Stimulated activated CD4-positive, alpha-beta T cell treated with anti-CD3 and anti-CD28 coated beads, Interleukin-2, amount 100 ng/mL, for 48 hours (primary cell): ENCODE measurements at regions not wholly inside any gene's neighbourhood (a gene's known extent, or its start where the extent isn't known, plus 50 kb on each side); places are given as distances from the start of the nearest gene placed in this dataset.

Source experiments
- DNase-seq, 2 donors: peaks; one replicate each; pipeline ENCODE4 v3.0.0-alpha.2; 2020

DNA sequence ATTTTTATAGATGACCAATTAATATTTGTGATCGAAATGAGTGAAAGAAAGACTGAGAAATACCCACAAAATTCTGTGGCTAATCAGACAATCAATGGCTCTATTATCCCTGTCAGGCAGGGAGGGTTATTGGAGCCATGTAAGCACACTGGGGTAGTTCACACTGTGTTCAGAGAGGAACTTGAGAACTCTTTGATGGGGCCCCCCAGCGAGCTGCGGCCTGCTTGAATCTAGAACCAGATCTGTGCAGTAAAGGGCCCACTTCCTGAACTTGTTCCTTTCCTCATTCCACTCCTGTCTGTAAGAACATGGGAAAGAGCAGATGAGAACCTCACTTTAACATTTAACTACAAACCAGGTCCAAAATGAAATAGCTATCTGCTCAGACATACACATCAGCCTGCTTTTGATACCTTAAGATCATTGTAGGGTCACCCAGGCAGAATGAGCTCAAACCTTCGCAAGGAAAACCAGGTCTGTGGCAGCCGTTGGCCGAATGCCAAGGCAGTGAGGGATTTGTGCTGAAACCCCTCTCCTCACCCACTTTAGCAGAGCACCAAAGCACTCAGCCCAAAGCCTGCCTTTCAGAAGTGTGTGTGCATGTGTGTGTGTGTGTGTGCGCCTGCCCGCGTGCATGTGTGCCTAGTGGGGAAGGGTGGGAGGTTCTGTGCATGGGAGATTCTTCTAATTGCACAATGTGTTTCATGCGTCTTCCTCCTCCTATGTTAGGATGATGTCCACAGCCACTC is 365.6 kb upstream of the MGMT start:
- DNase-seq: no peak

DNA sequence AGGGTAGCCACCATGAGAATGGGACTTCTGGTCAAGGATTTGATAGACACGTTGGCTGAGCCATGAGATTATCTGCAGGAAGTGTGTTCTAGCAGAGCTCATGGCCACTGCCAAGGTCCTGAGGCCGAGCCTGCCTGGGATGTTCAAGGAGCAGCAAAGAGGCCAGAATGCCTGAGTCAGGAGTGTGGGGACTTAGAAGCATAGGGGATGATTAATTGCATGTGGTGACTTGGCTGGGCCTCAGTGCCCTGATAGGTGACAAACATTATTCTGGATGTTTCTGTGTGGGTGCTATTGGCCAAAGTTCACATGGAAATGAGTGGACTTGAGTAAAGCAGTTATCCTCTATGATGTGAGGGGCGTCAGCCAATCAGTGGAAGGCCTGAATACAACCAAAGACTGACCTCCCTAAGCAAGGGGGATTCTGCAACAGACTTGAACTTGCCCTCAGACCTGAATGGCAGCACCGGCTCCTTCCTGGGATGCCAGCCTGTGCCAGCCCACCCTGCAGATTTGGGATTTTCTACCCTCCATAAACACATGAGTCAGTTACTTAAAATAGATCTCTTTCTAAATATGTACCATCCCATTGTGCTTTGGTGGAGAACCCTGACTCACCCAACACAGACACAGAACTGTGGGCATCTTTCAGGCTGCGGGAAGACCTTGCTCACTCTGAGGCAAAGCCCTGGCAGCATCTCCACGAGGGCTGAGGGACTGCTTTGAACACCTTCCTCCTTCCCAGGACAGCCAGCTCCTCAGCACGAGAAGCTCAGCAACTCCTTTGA is 363.9 kb upstream of the MGMT start:
- no peak for DNase-seq

DNA sequence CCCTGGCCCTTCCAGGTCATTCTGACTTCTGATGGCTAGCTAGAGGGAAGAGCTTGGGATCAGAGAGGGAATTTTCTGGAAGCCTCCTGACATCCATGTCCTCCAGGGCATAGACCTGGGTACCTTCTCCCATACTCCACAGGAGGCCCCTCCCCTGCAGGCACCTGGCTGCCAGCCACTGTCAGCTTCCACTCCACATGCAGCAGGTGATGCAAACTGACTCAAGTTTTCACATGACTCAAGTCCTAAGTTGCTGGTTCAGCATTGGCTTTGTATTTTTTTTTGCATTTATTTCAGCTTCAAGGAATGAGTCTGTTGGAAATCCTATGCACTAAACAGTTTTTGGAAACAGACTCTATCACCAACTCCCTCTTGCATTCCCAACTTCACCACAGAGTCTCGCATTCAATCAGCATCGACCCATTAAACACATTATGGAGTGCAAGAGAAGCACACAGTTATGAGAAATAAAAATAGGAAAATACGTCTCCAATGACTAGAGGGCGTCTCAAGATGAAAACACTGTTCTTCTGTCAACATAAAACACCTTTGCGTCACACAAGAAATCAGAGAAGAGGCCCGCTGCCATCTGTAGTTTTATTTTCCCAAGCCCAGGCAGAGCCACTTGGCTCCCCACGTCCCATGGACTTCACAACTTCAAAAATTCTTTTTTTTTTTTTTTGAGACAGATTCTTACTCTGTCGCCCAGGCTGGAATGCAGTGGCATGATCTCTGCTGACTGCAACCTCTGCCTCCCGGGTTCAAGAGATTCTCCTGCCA is 362.6 kb upstream of the MGMT start:
- DNase-seq: no peak

DNA sequence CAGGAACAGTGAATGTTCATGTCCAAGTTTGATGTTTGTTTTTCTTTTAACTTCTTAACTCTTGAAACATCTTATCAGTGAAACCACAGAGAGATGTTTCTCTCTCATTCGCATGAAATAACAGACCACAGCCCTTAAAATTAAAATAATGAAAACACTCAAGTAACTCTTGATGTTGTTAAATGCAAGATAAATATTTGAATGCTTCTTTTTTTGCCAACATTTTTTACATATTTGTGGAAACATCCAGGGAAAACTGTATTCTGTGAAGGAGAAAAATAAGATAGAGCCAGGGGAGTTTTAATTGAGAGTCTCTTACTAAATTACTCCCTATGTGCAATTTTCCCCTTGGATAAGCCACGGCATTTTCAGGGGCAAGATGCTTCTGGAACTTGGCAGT is 361.8 kb upstream of the MGMT start:
- no peak for DNase-seq

DNA sequence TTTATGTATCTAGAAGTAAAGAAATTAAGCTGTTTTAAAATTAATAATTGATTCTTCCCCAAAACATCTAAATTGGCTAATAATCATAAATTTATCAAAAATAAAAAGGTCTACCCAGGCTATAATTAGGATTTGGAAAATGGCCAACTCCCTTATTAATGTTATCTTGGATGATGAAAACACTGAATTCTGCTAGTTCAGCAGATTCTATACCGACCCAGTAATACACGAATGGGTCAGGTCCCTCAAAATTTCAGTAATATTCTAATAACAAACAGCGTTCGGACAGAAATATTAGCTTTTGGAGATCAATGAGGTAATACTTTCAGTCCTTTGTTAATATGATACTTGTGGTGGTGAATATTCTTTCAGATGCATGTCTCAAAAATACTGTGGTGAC is 360.7 kb upstream of the MGMT start:
- no peak for DNase-seq

DNA sequence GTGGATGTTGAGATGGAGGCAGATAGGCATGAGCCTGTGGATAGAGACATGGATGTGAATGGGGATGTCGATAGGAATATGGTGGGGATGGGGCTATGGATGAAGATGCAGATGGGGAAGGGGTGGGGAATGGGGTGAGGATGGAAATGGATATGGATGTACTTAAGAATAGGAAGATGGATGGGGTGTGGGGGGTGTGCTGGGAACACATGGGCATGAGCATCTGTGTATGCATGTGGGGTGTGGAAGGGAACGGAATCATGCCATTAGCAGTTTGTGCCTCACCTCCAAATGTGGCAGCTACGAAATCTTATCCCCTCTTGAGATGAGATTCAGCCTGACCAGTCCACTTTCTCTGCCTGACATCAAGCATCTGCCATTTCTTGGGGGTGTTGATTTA is 359.5 kb upstream of the MGMT start:
- no peak for DNase-seq

DNA sequence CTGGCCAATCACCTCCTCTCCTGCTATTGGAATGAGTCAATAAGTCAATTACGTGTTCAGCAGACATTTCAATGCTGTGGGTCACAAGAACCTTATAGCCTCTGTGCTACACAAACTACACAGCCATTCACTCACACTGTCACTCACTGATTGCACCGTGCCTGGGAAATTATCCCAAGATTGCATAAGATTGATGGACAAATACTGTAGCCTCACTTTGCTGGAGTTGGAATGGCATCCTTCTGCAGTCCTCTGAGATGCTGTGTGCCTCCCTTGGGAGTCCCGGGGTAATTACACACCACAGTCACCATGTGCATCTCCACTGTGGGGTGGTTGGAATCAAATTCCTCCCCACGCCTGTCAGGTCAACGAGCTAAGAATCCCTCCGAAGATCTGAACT is 358.7 kb upstream of the MGMT start:
- no peak for DNase-seq

DNA sequence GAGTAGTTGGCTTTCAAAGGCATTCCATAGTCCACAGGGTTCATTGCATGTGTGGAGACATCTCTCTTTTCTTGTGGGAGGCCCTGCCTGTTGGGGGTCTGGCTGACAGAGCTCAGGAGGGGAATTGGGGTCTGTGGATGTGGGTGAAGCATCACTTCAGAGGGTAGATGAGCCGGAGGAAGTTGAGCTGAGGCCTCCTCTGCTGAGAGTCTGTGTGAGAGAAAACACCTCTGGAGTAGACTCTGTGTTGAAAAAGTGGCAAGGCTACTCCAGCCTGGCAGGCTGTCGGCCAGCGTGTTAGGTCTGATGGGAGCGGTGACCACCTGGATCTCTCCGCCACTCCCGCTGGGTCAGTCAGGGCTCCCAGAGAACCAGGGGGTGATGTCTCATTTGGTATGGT is 358.0 kb upstream of the MGMT start:
- no peak for DNase-seq

DNA sequence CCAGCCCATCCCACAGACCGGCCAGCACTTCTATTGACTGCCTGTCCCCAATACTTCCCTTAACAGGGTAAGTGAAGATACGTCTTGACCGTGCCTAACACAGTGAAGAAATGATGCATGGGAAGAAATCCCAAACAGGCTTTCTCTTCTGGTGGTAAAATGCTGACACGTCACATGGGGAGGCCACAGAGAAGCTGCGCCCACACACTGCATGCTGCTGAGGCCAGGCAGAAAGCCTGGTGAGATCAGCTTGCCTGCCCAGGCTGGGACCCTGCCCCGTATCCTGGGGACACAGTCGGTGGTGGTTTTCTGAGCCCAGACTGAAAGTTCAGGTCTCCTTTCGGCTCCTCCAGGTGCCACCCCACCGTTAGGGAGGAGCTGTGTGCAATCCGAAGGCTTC is 356.3 kb upstream of the MGMT start:
- DNase-seq: no peak

DNA sequence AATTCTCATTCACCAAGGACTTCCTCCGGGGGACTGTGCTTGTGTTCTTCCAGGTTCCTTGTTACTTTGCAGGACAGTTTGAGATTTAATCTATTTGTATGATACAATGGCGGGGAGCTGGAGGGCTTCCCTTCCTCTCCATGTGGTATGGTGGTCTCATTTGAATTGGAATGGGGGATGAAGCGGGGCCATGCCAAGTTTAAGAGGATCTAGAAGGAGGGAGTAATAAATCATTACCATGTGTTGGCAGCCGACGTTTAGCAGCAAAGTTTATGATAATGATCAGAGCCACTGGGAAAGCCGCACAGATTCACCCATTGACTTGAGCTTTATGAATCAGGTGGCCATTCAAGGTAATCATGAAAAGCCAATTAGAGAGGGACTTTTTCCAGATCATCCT is 355.1 kb upstream of the MGMT start:
- no peak for DNase-seq

DNA sequence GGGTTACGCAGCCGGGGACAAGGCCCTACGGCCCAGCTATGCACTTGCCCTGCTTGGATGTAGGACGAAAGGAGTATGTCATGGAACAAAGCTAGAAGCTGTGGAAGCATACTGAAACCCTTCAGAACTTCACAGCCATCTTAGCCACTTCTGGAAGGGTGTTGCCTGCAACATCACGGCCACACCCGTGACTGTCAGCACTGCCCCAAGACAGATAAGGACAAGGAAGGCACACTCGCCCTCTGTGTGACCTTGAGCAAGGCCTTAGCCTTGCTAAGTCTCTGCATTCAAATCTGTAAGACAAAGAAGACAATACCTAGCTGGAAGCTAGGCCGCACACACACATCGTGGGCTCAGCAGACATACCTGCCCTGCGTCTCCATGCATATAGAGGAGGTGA is 352.5 kb upstream of the MGMT start:
- no peak for DNase-seq

DNA sequence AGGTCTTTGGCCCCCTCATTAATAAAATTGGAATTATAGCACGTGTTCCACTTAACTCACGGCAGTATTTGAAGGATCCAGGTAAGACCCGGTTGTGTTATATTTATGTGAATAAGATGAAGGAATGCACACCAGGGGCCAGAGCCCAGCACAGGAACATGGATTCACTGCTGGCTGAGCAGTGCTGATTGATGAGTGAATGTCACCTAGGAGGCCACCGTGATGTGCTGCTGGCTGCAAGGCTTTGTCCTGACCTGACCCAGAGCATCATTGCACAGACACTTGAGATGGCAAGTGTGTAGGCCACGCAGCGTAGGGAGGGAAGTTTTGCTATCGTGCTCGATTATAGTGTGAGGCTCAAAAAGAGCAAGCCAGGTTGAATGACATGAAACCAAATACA is 350.7 kb upstream of the MGMT start:
- no peak for DNase-seq

DNA sequence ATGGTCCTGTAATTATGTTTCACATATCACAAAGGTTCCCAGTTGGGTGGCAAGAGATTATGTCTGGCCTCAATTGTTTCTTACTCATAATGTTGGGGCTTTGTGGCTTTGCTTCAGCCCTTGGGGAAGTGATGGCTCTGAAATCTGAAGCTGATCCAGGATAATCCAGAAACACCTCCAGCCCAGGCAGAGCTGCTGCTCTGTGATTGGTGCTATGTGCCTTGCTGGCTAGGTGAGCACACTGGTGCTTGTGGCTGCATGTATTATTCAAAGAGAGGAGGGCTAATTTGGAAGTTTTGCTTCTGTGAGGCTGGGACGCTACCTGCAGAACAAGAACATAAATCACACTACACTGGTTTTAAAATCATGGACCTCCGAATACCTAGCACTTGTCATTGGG is 346.6 kb upstream of the MGMT start:
- DNase-seq: no peak

DNA sequence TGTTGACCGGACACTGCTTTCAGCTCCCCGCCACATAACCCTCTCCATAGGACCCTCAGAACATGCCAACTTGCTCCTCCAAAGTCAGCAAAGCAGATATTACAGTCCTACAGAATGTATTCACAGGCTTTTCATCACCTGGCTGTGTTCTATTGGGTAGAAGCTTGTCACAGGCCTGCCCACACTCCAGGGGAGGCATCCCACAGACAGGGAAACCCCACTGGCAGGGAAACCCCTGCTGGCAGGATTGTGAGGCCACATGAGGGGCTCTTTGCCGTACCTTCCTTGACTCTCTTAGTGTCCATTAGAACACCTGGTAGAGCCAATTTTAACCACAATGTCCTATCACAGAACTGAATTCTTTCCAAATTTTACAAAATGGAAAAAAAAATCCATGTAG is 344.2 kb upstream of the MGMT start:
- no peak for DNase-seq

DNA sequence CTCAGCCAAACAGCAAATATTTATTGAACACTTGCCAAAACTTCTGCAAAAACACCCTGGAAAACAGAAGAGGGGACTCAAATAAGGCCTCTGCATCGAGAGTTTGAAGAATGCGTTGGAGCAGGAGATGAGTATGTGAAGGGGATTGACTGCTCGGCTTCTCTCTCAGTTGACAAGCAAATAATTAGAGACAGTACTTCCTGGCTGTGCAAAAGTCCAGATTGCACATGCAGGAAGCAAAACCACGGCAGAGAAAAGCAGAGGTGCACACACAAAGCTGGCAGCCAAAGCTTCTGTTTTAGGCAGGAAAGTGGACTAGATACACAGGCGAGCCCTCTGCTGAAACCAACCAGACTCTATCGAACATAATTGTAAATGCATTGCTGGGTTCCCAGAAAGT is 343.6 kb upstream of the MGMT start:
- DNase-seq: no peak

DNA sequence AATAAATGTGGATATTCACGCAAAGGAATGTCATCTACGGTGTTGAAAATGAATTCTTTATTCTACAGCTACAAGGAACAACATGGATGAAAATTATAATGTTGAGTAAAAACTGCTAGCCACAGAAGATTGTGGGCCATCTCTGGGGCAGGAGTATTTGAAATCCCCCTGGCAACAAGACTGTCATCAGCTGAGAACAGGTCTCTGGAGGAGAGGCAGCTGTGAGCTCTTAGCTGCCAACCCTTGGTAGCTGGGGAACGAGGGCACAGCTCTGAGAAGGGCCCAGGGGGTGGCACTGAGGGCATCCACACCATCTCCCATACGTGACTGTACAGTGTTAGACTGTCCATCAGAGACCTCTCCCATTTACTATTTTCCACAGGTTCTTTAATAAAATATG is 340.1 kb upstream of the MGMT start:
- DNase-seq: no peak

DNA sequence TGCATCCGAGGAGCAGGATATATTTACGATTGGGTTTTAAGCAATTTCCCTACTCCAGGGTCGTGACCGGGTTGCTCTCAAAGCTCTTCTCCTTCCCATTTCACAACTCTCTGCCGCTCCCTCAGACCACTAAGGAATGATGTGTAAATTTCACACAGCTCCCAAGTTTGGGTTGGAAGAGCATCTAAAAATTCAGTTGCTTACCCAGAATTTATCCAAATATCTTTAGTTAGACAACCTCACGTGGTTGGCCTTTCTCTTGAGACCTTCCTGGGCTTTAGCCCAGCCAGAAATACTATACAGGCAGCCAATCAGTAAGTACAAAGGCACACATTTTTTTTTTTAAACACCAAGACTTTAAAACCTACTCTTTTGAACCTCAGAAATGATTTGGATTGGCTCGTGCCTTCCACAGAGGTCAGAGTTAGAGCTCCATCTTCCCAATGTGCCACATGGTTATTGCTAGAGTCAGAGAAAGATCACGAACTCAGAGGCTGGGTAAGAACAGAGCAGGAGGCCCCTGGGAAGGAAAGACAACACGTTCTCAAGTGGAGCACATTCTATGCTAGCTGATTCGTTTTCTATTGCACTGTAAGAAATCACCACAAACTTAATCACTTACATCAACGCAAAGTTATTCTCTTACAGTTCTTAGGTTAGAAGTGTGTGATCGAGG is 335.4 kb upstream of the MGMT start:
- DNase-seq: no peak

DNA sequence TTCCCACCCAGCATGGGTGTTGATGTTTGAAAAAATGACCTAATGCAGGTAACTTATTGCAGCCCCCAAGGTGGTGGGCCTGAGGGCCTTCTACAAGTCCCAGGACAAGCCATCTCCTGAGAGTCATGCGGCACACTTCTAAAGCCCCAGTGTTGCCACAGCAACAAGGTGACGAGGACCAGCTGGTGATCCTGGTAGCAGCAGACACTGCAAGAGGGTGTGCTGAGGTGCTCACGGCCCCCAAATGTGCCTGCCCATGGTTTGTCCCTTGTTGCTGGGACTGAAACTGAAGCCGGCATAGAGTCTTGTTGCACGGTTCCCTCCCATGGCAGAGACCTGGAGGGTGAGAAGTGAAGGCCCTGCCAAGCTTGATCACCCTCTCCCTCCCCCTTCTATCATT is 333.2 kb upstream of the MGMT start:
- no peak for DNase-seq

DNA sequence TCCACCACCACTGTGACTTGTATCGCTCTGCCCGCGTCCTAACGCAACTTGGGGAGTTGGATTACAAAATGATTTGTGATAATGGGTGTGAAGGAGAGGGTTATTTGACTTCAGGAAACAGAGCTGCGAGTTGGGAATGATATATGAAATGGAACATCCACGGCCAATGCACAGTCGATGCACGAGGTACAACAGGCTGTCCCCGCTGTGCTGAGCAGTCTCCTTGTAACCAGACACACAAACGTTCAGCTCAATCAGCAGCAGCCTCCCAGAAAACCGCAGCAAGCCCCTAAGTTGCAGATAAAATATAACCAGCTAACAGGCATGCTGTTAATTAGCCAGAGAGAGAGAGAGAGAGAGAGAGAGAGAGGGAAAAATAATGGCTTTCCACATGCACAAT is 332.7 kb upstream of the MGMT start:
- no peak for DNase-seq

DNA sequence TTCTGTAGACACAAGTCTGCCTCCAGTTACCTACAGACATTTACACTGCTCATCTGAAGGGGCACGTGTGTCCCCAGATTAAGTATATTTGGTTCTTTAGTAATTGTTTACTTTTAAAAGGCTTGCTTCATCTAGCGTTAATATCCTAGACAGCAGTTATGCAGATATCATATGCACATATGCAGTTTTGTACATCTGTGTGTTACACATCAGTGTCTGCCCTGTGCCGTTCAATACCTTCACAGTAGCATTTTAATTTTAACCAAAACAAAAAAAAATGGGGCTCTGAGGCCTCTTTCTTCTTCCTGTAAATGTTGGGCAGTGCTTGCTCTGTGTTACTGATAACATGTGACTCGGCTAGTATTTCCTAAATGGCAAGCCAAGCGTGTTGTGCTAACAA is 331.4 kb upstream of the MGMT start:
- no peak for DNase-seq

DNA sequence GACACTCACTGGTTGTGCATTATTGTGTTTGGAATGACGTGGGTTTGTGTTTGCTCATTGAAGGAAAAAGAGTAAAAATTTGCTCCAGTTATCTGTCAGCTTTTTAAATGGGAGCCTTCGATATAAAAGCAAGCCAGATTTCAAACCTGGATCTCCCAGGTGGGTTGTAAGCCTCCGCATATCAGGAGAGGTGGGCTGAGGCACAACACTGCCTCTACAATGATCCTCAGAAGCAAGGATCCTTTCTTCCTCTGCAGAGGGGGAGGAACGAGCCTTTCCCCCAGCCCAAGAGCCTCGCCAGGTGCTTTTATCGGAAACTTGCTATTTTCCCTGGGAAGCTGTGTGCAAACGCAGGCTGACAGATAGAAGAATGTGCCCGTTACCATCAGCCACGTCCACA is 331.0 kb upstream of the MGMT start:
- no peak for DNase-seq

DNA sequence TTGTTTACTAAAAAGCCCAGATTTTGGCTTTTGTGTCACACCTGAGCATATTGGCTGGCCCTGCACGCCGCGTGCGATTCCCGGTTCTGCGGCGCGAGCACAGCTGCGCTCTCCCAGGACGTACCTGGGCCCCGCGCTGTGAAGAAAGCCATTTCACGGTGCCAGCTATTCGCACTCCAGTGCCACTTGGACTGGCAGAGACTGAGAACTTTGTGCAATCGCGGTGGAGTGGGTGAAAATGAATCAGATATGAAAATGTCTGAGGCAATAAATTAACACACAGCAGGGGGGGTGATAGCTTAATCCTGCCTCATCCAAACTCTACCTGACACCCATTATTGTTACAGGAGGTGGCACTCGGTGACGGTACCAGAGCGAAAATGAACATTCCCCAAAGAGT is 330.1 kb upstream of the MGMT start:
- DNase-seq: no peak
